ENCODE measurements at regions not wholly inside any gene's neighbourhood (a gene's known extent, or its start where the extent isn't known, plus 50 kb on each side); places are given as distances from the start of the nearest gene placed in this dataset.

DNA sequence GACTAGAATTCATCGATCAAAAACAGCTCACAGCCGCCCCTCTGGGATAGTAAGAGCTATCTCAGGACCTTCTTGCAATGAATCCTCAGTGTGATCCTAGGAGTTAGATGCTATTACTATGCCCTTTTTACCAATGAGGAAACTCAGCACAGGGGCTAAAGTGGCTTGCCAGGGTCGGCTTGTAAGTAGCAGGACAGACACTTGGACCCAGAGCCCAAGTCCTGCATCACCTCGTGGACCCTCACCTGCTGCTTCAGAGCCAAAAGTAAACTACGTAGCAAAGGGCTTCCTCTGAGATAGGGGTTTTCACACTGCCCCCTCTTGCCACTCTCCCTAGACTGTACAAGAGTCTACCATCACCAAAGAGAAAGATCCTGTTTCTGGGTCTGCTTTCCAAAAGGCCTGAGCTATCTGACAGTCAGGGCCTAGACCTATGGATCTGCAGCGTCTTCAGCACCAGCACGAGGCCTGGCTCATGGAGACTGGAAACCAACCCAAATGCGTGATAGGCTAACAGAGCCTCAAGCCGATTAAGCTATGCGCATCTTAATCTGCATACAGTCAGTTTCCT is 172.3 kb downstream of the ANKRD60 start:
- H2BK5ac ChIP-seq (ENCODE audit: insufficient read length, low read length) = no peak overlapping the region
- no peak overlapping the region for H2BK120ac ChIP-seq (ENCODE audit: low read depth, low read length, poor library complexity, severe bottlenecking)
- H3K79me1 ChIP-seq (ENCODE audit: insufficient read depth, low read depth, low read length, poor library complexity, severe bottlenecking) = no peaks in the 10 kb centered on the region
- H3K18ac ChIP-seq (ENCODE audit: insufficient read length, low read depth, low read length) = no peak overlapping the region
- WGBS (ENCODE audit: extremely low coverage, insufficient read length, low lambda C conversion rate) = no CpG with 5 or more reads among the region's 10 CpGs
- Mint-ChIP-seq H3K4me3 (no peak overlapping the region), H3K27ac (peak overlapping the region in 1 of 3 experiments; percentile 80; a peak in 1 of 7 replicates), H3K36me3 (ENCODE audit: insufficient read depth in 1 of 3, low read depth in 3 of 3) (peaks cover 0 to 5% (median 0%) of the 10 kb centered on the region in 3 experiments; a peak in 4 of 7 replicates), H3K27me3 (ENCODE audit: low read depth) (peaks cover 4% of the 10 kb centered on the region; the same call in 1 of the 2 replicates), H3K9me3 (peaks cover 9% of the 10 kb centered on the region in 2 experiments; a peak in 4 of 5 replicates), H3K4me1 (peaks cover 35 to 38% of the 10 kb centered on the region in 2 experiments)
- no peak overlapping the region for H3K14ac ChIP-seq (ENCODE audit: insufficient read depth, low read length)
- no peaks in the 10 kb centered on the region for H3K27me3 ChIP-seq (ENCODE audit: insufficient read depth, low read length)
- H3K23ac ChIP-seq (ENCODE audit: insufficient read length, low read depth, low read length) = no peak overlapping the region
- no peak overlapping the region for H3K9ac ChIP-seq (ENCODE audit: extremely low read depth, insufficient read length, low read length)
- no peak overlapping the region for H4K91ac ChIP-seq (ENCODE audit: insufficient read length, low read depth, low read length)
- no peak overlapping the region for H3K56ac ChIP-seq (ENCODE audit: insufficient read length, low read depth, low read length)
- H3K79me2 ChIP-seq (ENCODE audit: insufficient read depth, low read length) = no peaks in the 10 kb centered on the region
- no peak for DNase-seq
- no peak overlapping the region for H2BK20ac ChIP-seq (ENCODE audit: low read depth, low read length, poor library complexity, severe bottlenecking)
- no peak overlapping the region for H3K4ac ChIP-seq (ENCODE audit: low read depth, low read length)
- H3K9me3 ChIP-seq (ENCODE audit: control insufficient read depth, low read depth, low read length) = no peaks in the 10 kb centered on the region
- TF ChIP-seq, protein P1, sequence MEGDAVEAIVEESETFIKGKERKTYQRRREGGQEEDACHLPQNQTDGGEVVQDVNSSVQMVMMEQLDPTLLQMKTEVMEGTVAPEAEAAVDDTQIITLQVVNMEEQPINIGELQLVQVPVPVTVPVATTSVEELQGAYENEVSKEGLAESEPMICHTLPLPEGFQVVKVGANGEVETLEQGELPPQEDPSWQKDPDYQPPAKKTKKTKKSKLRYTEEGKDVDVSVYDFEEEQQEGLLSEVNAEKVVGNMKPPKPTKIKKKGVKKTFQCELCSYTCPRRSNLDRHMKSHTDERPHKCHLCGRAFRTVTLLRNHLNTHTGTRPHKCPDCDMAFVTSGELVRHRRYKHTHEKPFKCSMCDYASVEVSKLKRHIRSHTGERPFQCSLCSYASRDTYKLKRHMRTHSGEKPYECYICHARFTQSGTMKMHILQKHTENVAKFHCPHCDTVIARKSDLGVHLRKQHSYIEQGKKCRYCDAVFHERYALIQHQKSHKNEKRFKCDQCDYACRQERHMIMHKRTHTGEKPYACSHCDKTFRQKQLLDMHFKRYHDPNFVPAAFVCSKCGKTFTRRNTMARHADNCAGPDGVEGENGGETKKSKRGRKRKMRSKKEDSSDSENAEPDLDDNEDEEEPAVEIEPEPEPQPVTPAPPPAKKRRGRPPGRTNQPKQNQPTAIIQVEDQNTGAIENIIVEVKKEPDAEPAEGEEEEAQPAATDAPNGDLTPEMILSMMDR (conservative IDR thresholded peaks at IDR 0.05) = no peak
- no peaks in the 10 kb centered on the region for H3K4me1 ChIP-seq (ENCODE audit: insufficient read depth, low read length)
- H4K8ac ChIP-seq (replicated peaks; ENCODE audit: insufficient read length, low read depth, low read length) = no peak overlapping the region
- H3K4me2 ChIP-seq (ENCODE audit: insufficient read depth, insufficient read length, low read length) = no peak overlapping the region
- no peak overlapping the region for H2AK5ac ChIP-seq (ENCODE audit: insufficient read length, low read length)
- no peak overlapping the region for H3T11ph ChIP-seq (ENCODE audit: low read length)
- H2BK15ac ChIP-seq (ENCODE audit: low read depth, low read length) = no peak overlapping the region
- no peaks in the 10 kb centered on the region for H3K23me2 ChIP-seq (ENCODE audit: insufficient read length, low read depth, low read length, poor library complexity, severe bottlenecking)
- H2AFZ ChIP-seq (ENCODE audit: low read length) = no peak overlapping the region
- no peaks in the 10 kb centered on the region for H4K20me1 ChIP-seq (ENCODE audit: control insufficient read depth, insufficient read depth, insufficient read length)
- no peak overlapping the region for H3K27ac ChIP-seq (ENCODE audit: insufficient read length, low read depth, low read length)
- H2BK12ac ChIP-seq (ENCODE audit: insufficient read length, low read depth, low read length) = no peak overlapping the region
- no peak overlapping the region for H4K5ac ChIP-seq (ENCODE audit: insufficient read length, low read depth, low read length)
